Upper lobe of left lung (tissue), 4 donors: ENCODE measurements at regions not wholly inside any gene's neighbourhood (a gene's known extent, or its start where the extent isn't known, plus 50 kb on each side); places are given as distances from the start of the nearest gene placed in this dataset.

Experiments used
- CTCF ChIP-seq, 6 experiments: fragments of 450-650 bp in 4 of 6; fragments of 200-600 bp in 2 of 6; sonication (generic) in 2 of 6; IDR thresholded peaks; one replicate each; pipeline ENCODE4 v1.5.1; 2016 to 2019; ENCODE audit warnings: antibody characterized with exemption in 6 of 6
- EP300 ChIP-seq, 4 donors: sonication (generic); formaldehyde crosslinking; IDR thresholded peaks; one replicate each; pipeline ENCODE4 v1.5.1; 2017; ENCODE audit warnings: antibody characterized with exemption in 4 of 4, control low read depth in 2 of 4
- POLR2A ChIP-seq, 4 donors: fragments of 450-650 bp; IDR thresholded peaks; one replicate each; pipeline ENCODE4 v1.5.1; 2016 to 2017; ENCODE audit warnings: antibody characterized with exemption in 4 of 4, mild to moderate bottlenecking in 2 of 4
- POLR2AphosphoS5 ChIP-seq, 2 donors: sonication (generic); formaldehyde crosslinking; IDR thresholded peaks; one replicate each; pipeline ENCODE4 v1.5.1; 2017; ENCODE audit warnings: antibody characterized with exemption in 2 of 2

- TF ChIP-seq CTCF (IDR thresholded peaks at IDR 0.05) (no peak), EP300 (IDR thresholded peaks at IDR 0.05) (no peak), POLR2A (IDR thresholded peaks at IDR 0.05) (no peak), POLR2AphosphoS5 (IDR thresholded peaks at IDR 0.05) (no peak)
Observed at GRCh38 chr7:132029369-132030085, 473.1 kb upstream of the PODXL start.
